PC-9 (cell line): ENCODE measurements at regions not wholly inside any gene's neighbourhood (a gene's known extent, or its start where the extent isn't known, plus 50 kb on each side); places are given as distances from the start of the nearest gene placed in this dataset.

ENCODE experiments used
- BruUV-seq: library from RNA; stranded (reverse); fragments of 400-500 nt; replicated peaks from 2 replicates; lab custom pipeline; 2021; lab: Mats Ljungman, UMichigan
- CTCF ChIA-PET: fragments of 300-600 bp; sonication (Branson Sonifier 250); formaldehyde crosslinking; loops from one replicate; lab custom pipeline; 2022; ENCODE audit warnings: antibody characterized with exemption; lab: Charles Lee
- POLR2A ChIA-PET: fragments of 300-600 bp; sonication (Branson Sonifier 250); formaldehyde crosslinking; loops from one replicate; lab custom pipeline; 2022; ENCODE audit warnings: antibody characterized with exemption; ENCODE audit not compliant: unreplicated experiment; lab: Charles Lee
- DNase-seq, 2 experiments: peaks; one replicate each; pipeline versions ENCODE4 v3.0.0 to v3.0.0-alpha.2; 2015 to 2022; ENCODE audit warnings: mixed read lengths in 1 of 2
- H2AFZ ChIP-seq: fragments of 200-600 bp; sonication (generic); 2 replicates; pipeline ENCODE4 v1.8.1; 2017; ENCODE audit warnings: antibody characterized with exemption
- H3F3A ChIP-seq: fragments of 200-600 bp; sonication (generic); 2 replicates; pipeline ENCODE4 v1.8.1; 2017; ENCODE audit warnings: antibody characterized with exemption, mild to moderate bottlenecking, low read depth; ENCODE audit not compliant: insufficient read depth
- H3K27ac ChIP-seq: fragments of 200-600 bp; sonication (generic); 2 replicates; pipeline ENCODE4 v1.6.1; 2016; ENCODE audit warnings: mixed run types
- H3K27me3 ChIP-seq: fragments of 200-600 bp; sonication (generic); 2 replicates; pipeline ENCODE4 v1.6.1; 2016; ENCODE audit warnings: low read depth, mixed run types; ENCODE audit not compliant: insufficient read depth
- H3K36me3 ChIP-seq: fragments of 200-600 bp; sonication (generic); 2 replicates; pipeline ENCODE4 v1.6.1; 2016; ENCODE audit warnings: low read depth, mixed run types
- H3K4me1 ChIP-seq: fragments of 200-600 bp; sonication (generic); replicated peaks from 2 replicates; pipeline ENCODE4 v1.6.1; 2016; ENCODE audit warnings: mixed run types; ENCODE audit not compliant: insufficient read depth
- H3K4me2 ChIP-seq: fragments of 200-600 bp; sonication (generic); 2 replicates; pipeline ENCODE4 v1.6.1; 2017; ENCODE audit warnings: mixed run types
- H3K4me3 ChIP-seq: fragments of 200-600 bp; sonication (generic); 2 replicates; pipeline ENCODE4 v1.6.1; 2016; ENCODE audit warnings: mixed run types
- H3K79me2 ChIP-seq: fragments of 200-600 bp; sonication (generic); 2 replicates; pipeline ENCODE4 v1.6.1; 2017; ENCODE audit warnings: low read depth, mixed run types
- H3K9me2 ChIP-seq: fragments of 200-600 bp; sonication (generic); 2 replicates; pipeline ENCODE4 v1.8.1; 2017; ENCODE audit warnings: mild to moderate bottlenecking; ENCODE audit not compliant: insufficient read depth
- H3K9me3 ChIP-seq: fragments of 200-600 bp; sonication (generic); 2 replicates; pipeline ENCODE4 v1.8.1; 2016; ENCODE audit warnings: low read depth; ENCODE audit not compliant: insufficient read depth
- H4K20me1 ChIP-seq: fragments of 200-600 bp; sonication (generic); 2 replicates; pipeline ENCODE4 v1.8.1; 2017; ENCODE audit not compliant: insufficient read depth
- EZH2 ChIP-seq: fragments of 200-600 bp; sonication (generic); IDR thresholded peaks from 2 replicates; pipeline ENCODE4 v1.8.0; 2017; ENCODE audit warnings: antibody characterized with exemption, low read depth
- intact Hi-C: fragments of 100-400 bp; cut with micrococcal nuclease; formaldehyde crosslinking; loops from one replicate; pipeline ENCODE4 v1.10.0; 2022; ENCODE audit not compliant: unreplicated experiment
- TF ChIP-seq, protein P1 (sequence below): fragments of 200-600 bp; sonication (generic); conservative IDR thresholded peaks from 2 replicates; pipeline ENCODE4 v1.6.1; 2017; ENCODE audit warnings: mixed run types, antibody characterized with exemption, mild to moderate bottlenecking, moderate library complexity

DNA sequence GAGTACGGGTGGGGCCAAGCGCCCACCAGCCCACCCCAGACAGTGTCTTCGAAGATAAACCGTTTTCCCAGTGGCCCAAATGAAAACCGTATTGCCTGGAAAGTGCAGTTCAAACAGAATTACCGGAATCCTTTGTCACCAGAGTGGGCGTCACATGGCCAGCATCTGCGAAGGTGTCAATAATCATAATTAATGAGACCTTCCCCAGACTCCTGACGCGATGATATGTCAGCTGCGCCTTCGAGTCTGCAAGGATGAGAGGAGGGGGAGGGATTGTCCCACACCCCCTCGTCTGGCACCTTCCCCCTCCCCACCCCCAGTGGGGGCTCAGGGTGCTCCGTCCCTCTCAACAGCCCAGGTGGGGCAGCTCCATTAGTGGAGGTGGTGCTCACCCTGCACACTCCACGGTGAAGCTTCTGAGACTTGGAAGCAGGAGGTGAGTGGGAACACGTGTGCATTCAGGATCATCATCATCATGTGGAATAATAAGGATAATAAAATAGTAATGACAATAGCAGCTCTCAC lies 215.1 kb downstream of the PTPRU start:
- no peaks in the 10 kb centered on the region for H3K4me1 ChIP-seq
- no peaks in the 10 kb centered on the region for H3K36me3 ChIP-seq
- no peak for DNase-seq
- BruUV-seq: no TSS peak
- no peaks in the 10 kb centered on the region for H3F3A ChIP-seq
- no peak overlapping the region for H3K4me2 ChIP-seq
- CTCF ChIA-PET: no interaction called here
- no peak overlapping the region for H3K27ac ChIP-seq
- no peaks in the 10 kb centered on the region for H3K79me2 ChIP-seq
- intact Hi-C loops: no loop called here
- H3K27me3 ChIP-seq: peaks cover 6% of the 10 kb centered on the region; the same call in 1 of the 2 replicates
- TF ChIP-seq, protein P1, sequence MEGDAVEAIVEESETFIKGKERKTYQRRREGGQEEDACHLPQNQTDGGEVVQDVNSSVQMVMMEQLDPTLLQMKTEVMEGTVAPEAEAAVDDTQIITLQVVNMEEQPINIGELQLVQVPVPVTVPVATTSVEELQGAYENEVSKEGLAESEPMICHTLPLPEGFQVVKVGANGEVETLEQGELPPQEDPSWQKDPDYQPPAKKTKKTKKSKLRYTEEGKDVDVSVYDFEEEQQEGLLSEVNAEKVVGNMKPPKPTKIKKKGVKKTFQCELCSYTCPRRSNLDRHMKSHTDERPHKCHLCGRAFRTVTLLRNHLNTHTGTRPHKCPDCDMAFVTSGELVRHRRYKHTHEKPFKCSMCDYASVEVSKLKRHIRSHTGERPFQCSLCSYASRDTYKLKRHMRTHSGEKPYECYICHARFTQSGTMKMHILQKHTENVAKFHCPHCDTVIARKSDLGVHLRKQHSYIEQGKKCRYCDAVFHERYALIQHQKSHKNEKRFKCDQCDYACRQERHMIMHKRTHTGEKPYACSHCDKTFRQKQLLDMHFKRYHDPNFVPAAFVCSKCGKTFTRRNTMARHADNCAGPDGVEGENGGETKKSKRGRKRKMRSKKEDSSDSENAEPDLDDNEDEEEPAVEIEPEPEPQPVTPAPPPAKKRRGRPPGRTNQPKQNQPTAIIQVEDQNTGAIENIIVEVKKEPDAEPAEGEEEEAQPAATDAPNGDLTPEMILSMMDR: no peak
- no peak for TF ChIP-seq EZH2
- H3K4me3 ChIP-seq: no peak overlapping the region
- no peak overlapping the region for H2AFZ ChIP-seq
- POLR2A ChIA-PET: no interaction called here
- no peaks in the 10 kb centered on the region for H3K9me3 ChIP-seq
- H4K20me1 ChIP-seq: no peaks in the 10 kb centered on the region
- H3K9me2 ChIP-seq: no peaks in the 10 kb centered on the region

DNA sequence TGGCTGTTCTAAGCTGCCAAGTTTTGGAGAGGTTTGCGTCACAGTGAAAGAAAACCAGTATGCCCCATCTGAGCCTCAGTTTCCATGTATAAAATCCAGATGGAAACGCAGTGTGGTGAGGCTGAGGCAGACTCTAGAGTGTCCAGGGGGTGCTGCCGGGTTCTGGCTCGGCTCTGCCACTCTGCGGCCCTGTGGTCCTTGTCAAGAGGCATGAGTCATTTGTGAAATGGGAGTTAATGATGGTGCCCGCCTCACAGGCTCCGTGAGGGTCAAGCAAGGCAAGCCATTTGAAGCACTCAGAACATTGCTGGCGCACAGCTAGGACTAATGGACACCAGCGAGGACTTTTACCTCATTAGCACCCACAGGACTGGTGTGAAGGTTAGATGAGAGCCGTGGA lies 214.3 kb downstream of the PTPRU start:
- no peaks in the 10 kb centered on the region for H3K4me1 ChIP-seq
- POLR2A ChIA-PET: interaction anchor here (0.7 kb wide), 1 partner anchor 43 kb away, joined by 4 read pairs; no protein-coding TSS in a partner anchor
- no peak overlapping the region for H3K4me3 ChIP-seq
- H3K36me3 ChIP-seq: no peaks in the 10 kb centered on the region
- H3K79me2 ChIP-seq: no peaks in the 10 kb centered on the region
- no peaks in the 10 kb centered on the region for H3F3A ChIP-seq
- no peaks in the 10 kb centered on the region for H4K20me1 ChIP-seq
- no peak overlapping the region for H3K4me2 ChIP-seq
- H3K9me2 ChIP-seq: no peaks in the 10 kb centered on the region
- H3K9me3 ChIP-seq: no peaks in the 10 kb centered on the region
- CTCF ChIA-PET: no interaction called here
- no peak overlapping the region for H2AFZ ChIP-seq
- no peak for TF ChIP-seq EZH2
- TF ChIP-seq, protein P1: no peak
- BruUV-seq: no TSS peak
- peaks cover 6% of the 10 kb centered on the region; the same call in 1 of the 2 replicates for H3K27me3 ChIP-seq
- H3K27ac ChIP-seq: no peak overlapping the region
- intact Hi-C loops: no loop called here
- no peak for DNase-seq

DNA sequence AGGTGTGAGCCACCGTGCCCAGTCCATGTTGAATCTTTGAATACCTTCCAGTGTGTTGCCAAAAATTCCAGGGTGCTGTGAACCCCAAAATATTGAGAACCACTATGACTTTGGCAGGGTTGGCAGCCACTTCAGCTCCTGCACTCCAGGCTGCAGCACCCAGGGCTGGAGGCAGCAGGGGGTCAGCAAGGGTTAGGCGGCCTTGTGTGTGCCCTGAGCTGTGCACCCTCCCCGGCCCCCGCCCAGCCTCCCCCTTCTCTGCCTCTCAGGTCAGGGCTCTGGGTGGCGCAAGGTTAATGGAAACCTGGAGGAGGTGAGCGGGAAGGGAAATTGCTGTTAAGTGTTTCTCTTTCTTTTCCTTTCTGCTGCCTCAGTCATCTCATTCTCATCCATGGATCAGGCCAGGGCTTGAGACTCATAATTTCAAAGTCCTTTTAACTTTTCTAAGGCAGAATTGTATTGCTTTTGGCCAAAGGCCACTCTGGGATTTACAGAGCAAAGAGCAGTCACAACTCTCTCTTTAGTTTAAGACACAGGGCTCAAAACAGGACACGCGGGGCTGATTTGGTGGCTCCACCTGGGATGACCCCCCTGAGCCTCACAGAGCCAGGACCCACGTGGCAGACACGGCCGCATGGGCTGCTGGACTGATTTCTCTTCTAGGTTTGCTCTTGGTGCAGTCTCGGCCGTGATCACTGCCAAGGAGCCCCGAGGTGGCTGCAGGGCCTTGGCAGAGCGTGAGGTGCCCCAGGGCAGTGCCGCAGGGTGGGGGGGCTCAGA lies 212.3 kb downstream of the PTPRU start:
- Histone ChIP-seq H3K4me2 (no peak overlapping the region), H2AFZ (no peak overlapping the region), H4K20me1 (no peaks in the 10 kb centered on the region), H3K79me2 (no peaks in the 10 kb centered on the region), H3K4me3 (no peak overlapping the region), H3K36me3 (no peaks in the 10 kb centered on the region), H3K9me2 (no peaks in the 10 kb centered on the region), H3K27ac (no peak overlapping the region), H3F3A (no peaks in the 10 kb centered on the region), H3K27me3 (peaks cover 6% of the 10 kb centered on the region; the same call in 1 of the 2 replicates), H3K4me1 (no peaks in the 10 kb centered on the region), H3K9me3 (no peaks in the 10 kb centered on the region)
- BruUV-seq: no TSS peak
- CTCF ChIA-PET: no interaction called here
- POLR2A ChIA-PET: no interaction called here
- no peak for DNase-seq
- TF ChIP-seq, protein P1: no peak
- TF ChIP-seq EZH2: no peak
- intact Hi-C loops: loop anchor here (10.0 kb wide), 1 partner anchor 214 kb away; the partner anchor contains the start of genes MECR and PTPRU
